HepG2 (cell line): ENCODE measurements at regions not wholly inside any gene's neighbourhood (a gene's known extent, or its start where the extent isn't known, plus 50 kb on each side); places are given as distances from the start of the nearest gene placed in this dataset.

ENCODE experiments used
- ATAC-seq: fragments of 200-7000 bp; cut with Tn5 transposase; 3 replicates; pipeline ENCODE4 v1.9.1; 2020; ENCODE audit warnings: mild to moderate bottlenecking, moderate library complexity
- BruUV-seq: library from RNA; stranded (reverse); fragments of 400-500 nt; replicated peaks from 2 replicates; lab custom pipeline; 2021; lab: Mats Ljungman, UMichigan
- CTCF ChIA-PET: fragments of 300-600 bp; formaldehyde crosslinking; extraction: SDS; loops from one replicate; lab custom pipeline; 2021; ENCODE audit warnings: low total read pairs, inconsistent platforms, low intra/inter-chr PET ratio; lab: Yijun Ruan, JAX
- POLR2A ChIA-PET: fragments of 350-600 bp; sonication (Branson Sonifier 250); formaldehyde crosslinking; loops from one replicate; lab custom pipeline; 2020; ENCODE audit warnings: antibody characterized with exemption, inconsistent platforms; lab: Yijun Ruan, JAX
- DNase-seq: peaks from one replicate; pipeline ENCODE4 v3.0.0-alpha.2; 2015; ENCODE audit warnings: low spot score
- FAIRE-seq: peaks from 3 replicates; lab custom pipeline; 2011; peaks lifted over from hg19 to GRCh38; lab: Jason Lieb, UNC
- H2AFZ ChIP-seq: one replicate; pipeline ENCODE4 v1.6.1; 2011; ENCODE audit warnings: low read length, inconsistent platforms
- H3K27ac ChIP-seq: fragments of 300-600 bp; 3 replicates; pipeline ENCODE4 v1.8.0; 2011; ENCODE audit warnings: mixed run types, mild to moderate bottlenecking, mixed read lengths, low read length, inconsistent platforms; ENCODE audit not compliant: insufficient read depth; ENCODE audit errors: extremely low read length
- H3K27me3 ChIP-seq, 2 experiments: fragments of 200-600 bp in 1 of 2; 2 replicates in 1 of 2; 3 replicates in 1 of 2; pipeline versions ENCODE4 v1.6.0 to v1.8.0; 2011; ENCODE audit warnings: low read length in 2 of 2, mild to moderate bottlenecking in 2 of 2, moderate library complexity in 2 of 2, inconsistent platforms in 1 of 2; ENCODE audit not compliant: insufficient read depth in 2 of 2, control insufficient read depth in 1 of 2
- H3K36me3 ChIP-seq, 2 experiments: fragments of 200-600 bp in 1 of 2; replicated peaks in 1 of 2; 2 replicates in 1 of 2; 3 replicates in 1 of 2; pipeline versions ENCODE4 v1.5.1 to v1.8.0; 2011; ENCODE audit warnings: low read length in 2 of 2, inconsistent platforms in 1 of 2; ENCODE audit not compliant: insufficient read depth in 2 of 2, control insufficient read depth in 1 of 2
- H3K4me1 ChIP-seq: 2 replicates; pipeline ENCODE4 v1.5.1; 2012; ENCODE audit warnings: low read length, inconsistent platforms; ENCODE audit not compliant: insufficient read depth
- H3K4me2 ChIP-seq: 2 replicates; pipeline ENCODE4 v1.6.0; 2011; ENCODE audit warnings: low read depth, low read length, inconsistent platforms
- H3K4me3 ChIP-seq, 3 experiments: fragments of 200-600 bp in 1 of 3; sonication (generic), shearing (Covaris generic) in 1 of 3; replicated peaks in 1 of 3; 2 replicates each; pipeline ENCODE4 v1.5.1; 2011 to 2016; ENCODE audit warnings: low read length in 3 of 3, inconsistent platforms in 2 of 3, low read depth in 2 of 3, mild to moderate bottlenecking in 2 of 3, control low read depth in 1 of 3, mixed read lengths in 1 of 3; ENCODE audit not compliant: insufficient read depth in 1 of 3
- H3K79me2 ChIP-seq: one replicate; pipeline ENCODE4 v1.6.1; 2011; ENCODE audit warnings: low read length, inconsistent platforms; ENCODE audit not compliant: insufficient read depth
- H3K9ac ChIP-seq: 2 replicates; pipeline ENCODE4 v1.6.0; 2011; ENCODE audit warnings: mild to moderate bottlenecking, low read depth, low read length, inconsistent platforms; ENCODE audit not compliant: insufficient read depth
- H3K9me3 ChIP-seq: 2 replicates; pipeline ENCODE4 v1.5.1; 2012; ENCODE audit warnings: mild to moderate bottlenecking, low read length
- H4K20me1 ChIP-seq: 2 replicates; pipeline ENCODE4 v1.6.0; 2011; ENCODE audit warnings: inconsistent platforms, mild to moderate bottlenecking, low read length, moderate library complexity; ENCODE audit not compliant: insufficient read depth
- CHD2 ChIP-seq: IDR thresholded peaks from 2 replicates; pipeline ENCODE4 v1.6.1; 2011; ENCODE audit warnings: low read depth, low read length, improper control_type of control experiment
- FOXC1 ChIP-seq: sonication (generic); formaldehyde crosslinking; IDR thresholded peaks from 2 replicates; pipeline ENCODE4 v1.8.0; 2022; ENCODE audit warnings: mild to moderate bottlenecking, missing genetic modification reagents, borderline replicate concordance
- MBD4 ChIP-seq: IDR thresholded peaks from 2 replicates; pipeline ENCODE4 v1.6.1; 2012; ENCODE audit warnings: low read length, inconsistent platforms, borderline replicate concordance
- PBX3 ChIP-seq: sonication (generic); formaldehyde crosslinking; IDR thresholded peaks from 2 replicates; pipeline ENCODE4 v1.8.1; 2023; ENCODE audit warnings: missing genetic modification reagents, inconsistent platforms, borderline replicate concordance
- PRMT3 ChIP-seq: sonication (generic); formaldehyde crosslinking; IDR thresholded peaks from 2 replicates; pipeline ENCODE4 v1.8.1; 2022; ENCODE audit warnings: low read depth, mild to moderate bottlenecking, moderate library complexity, missing genetic modification reagents, borderline replicate concordance
- RXRA ChIP-seq: sonication (generic); formaldehyde crosslinking; IDR thresholded peaks from 2 replicates; pipeline ENCODE4 v1.5.1; 2020; ENCODE audit warnings: missing genetic modification reagents
- YEATS2 ChIP-seq: sonication (generic); formaldehyde crosslinking; IDR thresholded peaks from 2 replicates; pipeline ENCODE4 v1.4.0; 2020; ENCODE audit warnings: missing genetic modification reagents, borderline replicate concordance
- ZNF275 ChIP-seq: sonication (generic); formaldehyde crosslinking; IDR thresholded peaks from 2 replicates; pipeline ENCODE4 v1.8.0; 2022; ENCODE audit warnings: missing genetic modification reagents, mild to moderate bottlenecking, inconsistent platforms, borderline replicate concordance
- ZNF33B ChIP-seq: sonication (generic); formaldehyde crosslinking; IDR thresholded peaks from 2 replicates; pipeline ENCODE4 v1.5.1; 2020; ENCODE audit warnings: mild to moderate bottlenecking, missing genetic modification reagents
- ZNF446 ChIP-seq: sonication (generic); formaldehyde crosslinking; IDR thresholded peaks from 2 replicates; pipeline ENCODE4 v1.5.0; 2020; ENCODE audit warnings: mild to moderate bottlenecking, missing genetic modification reagents
- ZNF687 ChIP-seq: sonication (generic); formaldehyde crosslinking; IDR thresholded peaks from 2 replicates; pipeline ENCODE4 v1.5.1; 2020; ENCODE audit warnings: mild to moderate bottlenecking, missing genetic modification reagents, moderate library complexity
- WGBS: methylation state at CpG from one replicate; pipeline ENCODE4 v1.1.6; 2017; ENCODE audit warnings: low lambda C conversion rate; 5-methylcytosine and 5-hydroxymethylcytosine counted together
- in situ Hi-C: cut with HindIII; loops from 2 replicates; pipeline ENCODE4 v1.10.0; 2017; ENCODE audit warnings: low pct_unique_long_range_greater_than_20kb; ENCODE audit not compliant: extremely low pct_ligation_motif_present
- intact Hi-C: fragments of 100-400 bp; cut with micrococcal nuclease; formaldehyde crosslinking; loops from one replicate; pipeline ENCODE4 v1.10.0; 2022; ENCODE audit not compliant: unreplicated experiment

- H3K4me3 ChIP-seq = no peak overlapping the region
- no peaks in the 10 kb centered on the region for H3K36me3 ChIP-seq
- H3K4me2 ChIP-seq = no peak overlapping the region
- H4K20me1 ChIP-seq = no peaks in the 10 kb centered on the region
- ChIA-PET CTCF (no interaction called here), POLR2A (no interaction called here)
- ATAC-seq (no peak), FAIRE-seq (no peak), DNase-seq (no peak)
- H3K79me2 ChIP-seq = no peaks in the 10 kb centered on the region
- no peak overlapping the region for H3K27ac ChIP-seq
- BruUV-seq = no TSS peak
- intact Hi-C loops (no loop called here), in situ Hi-C loops (no loop called here)
- no peaks in the 10 kb centered on the region for H3K9me3 ChIP-seq
- no peak overlapping the region for H2AFZ ChIP-seq
- WGBS = 6% methylated on average over 1 of the region's 1 CpG
- H3K27me3 ChIP-seq = peaks cover 0 to 3% of the 10 kb centered on the region in 2 experiments; a peak in 1 of 5 replicates
- no peak overlapping the region for H3K9ac ChIP-seq
- TF ChIP-seq YEATS2 (CRISPR knock-in tag) (no peak), RXRA (no peak), PBX3 (no peak), ZNF33B (CRISPR knock-in tag) (no peak), FOXC1 (no peak), MBD4 (no peak), ZNF275 (CRISPR knock-in tag) (no peak), ZNF446 (no peak), PRMT3 (CRISPR knock-in tag) (no peak), ZNF687 (no peak), CHD2 (no peak)
- no peaks in the 10 kb centered on the region for H3K4me1 ChIP-seq
These were observed 1235.3 kb downstream of the GATA3 start for GRCh38 chr10:9289811-9290210.
